Retinal pigment epithelial cell (primary cell): ENCODE measurements at regions not wholly inside any gene's neighbourhood (a gene's known extent, or its start where the extent isn't known, plus 50 kb on each side); places are given as distances from the start of the nearest gene placed in this dataset.
"Not testable (repeated sequence)": the region's sequence is repeated elsewhere in the genome, so short reads cannot be mapped to it uniquely, and the experiment has no call there.

Experiments used
- DNase-seq: peaks from one replicate; pipeline ENCODE4 v3.0.0-alpha.2; 2010; ENCODE audit warnings: low read depth
- H3K4me3 ChIP-seq: 2 replicates; pipeline ENCODE4 v1.5.1; 2011; ENCODE audit warnings: mild to moderate bottlenecking, low read length, control low read depth, moderate library complexity
- TF ChIP-seq, protein P1 (sequence below): conservative IDR thresholded peaks from 2 replicates; pipeline ENCODE4 v1.5.1; 2011; ENCODE audit warnings: low read depth, low read length, control low read depth, inconsistent platforms

DNA sequence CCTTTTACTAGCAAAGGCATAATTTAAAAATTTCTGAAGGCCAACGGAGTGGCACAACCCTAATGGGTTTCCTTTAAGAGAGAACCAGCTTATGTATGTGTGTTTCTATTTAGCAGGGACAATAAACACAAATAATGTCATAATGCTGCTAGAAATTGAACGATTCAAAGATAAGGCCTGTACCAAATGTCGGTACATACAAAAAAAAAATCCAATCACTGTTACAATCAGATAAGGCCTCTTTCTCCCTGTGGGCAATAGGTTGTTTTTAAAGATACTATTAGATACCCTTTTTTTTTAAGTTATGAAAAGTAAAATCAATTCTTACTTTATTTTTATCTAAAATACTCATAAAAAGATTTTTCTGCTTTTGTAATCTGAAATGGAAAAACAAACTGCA lies 821.0 kb downstream of the PRELID2 start:
- TF ChIP-seq, protein P1, sequence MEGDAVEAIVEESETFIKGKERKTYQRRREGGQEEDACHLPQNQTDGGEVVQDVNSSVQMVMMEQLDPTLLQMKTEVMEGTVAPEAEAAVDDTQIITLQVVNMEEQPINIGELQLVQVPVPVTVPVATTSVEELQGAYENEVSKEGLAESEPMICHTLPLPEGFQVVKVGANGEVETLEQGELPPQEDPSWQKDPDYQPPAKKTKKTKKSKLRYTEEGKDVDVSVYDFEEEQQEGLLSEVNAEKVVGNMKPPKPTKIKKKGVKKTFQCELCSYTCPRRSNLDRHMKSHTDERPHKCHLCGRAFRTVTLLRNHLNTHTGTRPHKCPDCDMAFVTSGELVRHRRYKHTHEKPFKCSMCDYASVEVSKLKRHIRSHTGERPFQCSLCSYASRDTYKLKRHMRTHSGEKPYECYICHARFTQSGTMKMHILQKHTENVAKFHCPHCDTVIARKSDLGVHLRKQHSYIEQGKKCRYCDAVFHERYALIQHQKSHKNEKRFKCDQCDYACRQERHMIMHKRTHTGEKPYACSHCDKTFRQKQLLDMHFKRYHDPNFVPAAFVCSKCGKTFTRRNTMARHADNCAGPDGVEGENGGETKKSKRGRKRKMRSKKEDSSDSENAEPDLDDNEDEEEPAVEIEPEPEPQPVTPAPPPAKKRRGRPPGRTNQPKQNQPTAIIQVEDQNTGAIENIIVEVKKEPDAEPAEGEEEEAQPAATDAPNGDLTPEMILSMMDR: no peak
- no peak for DNase-seq
- no peak overlapping the region for H3K4me3 ChIP-seq

DNA sequence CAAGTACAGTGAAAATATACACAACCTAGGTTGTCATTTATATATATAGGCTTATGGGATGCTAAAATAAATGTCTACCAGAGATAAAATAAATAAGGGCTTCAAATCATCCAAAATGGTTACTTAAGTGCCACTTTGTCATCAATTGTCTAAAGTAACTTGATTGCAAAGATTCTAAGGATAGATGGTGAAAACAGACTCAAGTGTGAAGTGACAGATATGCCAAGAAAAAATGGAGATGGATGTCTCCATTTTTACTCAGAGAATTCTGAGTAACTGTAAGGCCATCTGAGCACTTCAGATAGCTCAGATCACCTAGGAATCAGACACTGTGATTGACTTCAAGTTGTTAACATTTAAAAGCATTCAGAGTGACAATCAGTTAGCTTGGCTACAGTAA lies 824.3 kb downstream of the PRELID2 start:
- no peak for DNase-seq
- H3K4me3 ChIP-seq: no peak overlapping the region
- TF ChIP-seq, protein P1: no peak

DNA sequence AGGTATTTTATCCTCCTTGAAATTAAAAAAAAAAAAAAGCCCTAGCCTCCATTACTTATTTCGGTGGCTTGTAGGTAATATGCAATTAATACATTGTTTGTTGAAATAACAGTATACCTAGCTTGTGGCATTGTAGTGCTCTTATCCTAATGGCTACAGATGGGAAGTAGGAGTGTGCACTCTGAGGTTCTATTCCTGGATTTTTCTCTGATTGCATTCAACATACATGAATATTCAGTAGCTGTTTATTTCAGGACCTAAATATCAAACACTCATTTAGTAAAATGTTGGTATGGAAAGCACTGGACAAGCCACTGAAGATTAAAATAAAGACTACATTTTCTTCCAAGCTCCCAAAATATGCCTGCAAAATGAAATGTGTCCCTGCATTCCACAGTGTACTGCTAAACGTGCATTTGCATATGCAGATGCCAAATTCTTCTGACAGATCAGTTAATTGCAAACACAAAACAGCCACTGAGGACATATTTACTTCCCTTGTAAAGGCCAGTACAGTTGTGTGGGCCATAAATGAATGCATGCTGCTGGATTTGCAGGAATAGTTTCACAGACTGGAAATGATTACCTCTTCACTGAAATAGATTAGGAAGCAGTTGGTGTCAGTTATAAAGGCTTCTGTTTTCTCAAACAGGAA lies 826.1 kb downstream of the PRELID2 start:
- no peak overlapping the region for H3K4me3 ChIP-seq
- DNase-seq: no peak
- TF ChIP-seq, protein P1: no peak

DNA sequence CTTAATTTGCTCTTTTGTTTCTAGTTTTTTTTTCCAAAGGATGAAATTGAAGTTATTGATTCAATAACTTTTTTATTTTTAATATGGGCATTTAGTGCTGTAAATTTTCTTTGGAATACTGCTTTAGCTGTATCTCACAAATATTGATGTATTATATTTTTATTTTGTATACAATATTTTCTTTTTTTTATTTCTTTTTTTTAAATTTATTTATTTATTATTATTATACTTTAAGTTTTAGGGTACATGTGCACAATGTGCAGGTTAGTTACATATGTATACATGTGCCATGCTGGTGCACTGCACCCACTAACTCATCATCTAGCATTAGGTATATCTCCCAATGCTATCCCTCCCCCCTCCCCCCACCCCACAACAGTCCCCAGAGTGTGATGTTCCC lies 823.7 kb downstream of the KCTD16 start:
- not testable (repeated sequence) for H3K4me3 ChIP-seq, DNase-seq

DNA sequence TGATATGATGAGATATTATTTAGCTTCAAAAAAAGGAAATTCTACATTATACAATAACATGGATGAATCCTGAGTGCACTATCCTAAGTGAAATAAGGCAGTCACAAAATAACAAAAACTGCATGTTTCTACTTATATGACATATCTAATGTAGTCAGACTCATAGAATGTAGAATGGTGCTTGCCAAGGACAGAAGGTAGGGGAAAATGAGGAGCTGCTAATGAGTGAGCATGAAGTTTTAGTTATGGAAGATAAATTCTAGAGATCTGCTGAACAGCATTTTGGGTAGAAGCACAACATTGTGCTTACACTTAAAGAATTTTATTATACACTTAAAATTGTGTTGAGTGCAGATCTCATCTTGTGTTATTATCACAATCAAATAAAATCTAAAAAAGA lies 812.4 kb downstream of the KCTD16 start:
- no peak overlapping the region for H3K4me3 ChIP-seq
- no peak for DNase-seq
- TF ChIP-seq, protein P1: no peak

DNA sequence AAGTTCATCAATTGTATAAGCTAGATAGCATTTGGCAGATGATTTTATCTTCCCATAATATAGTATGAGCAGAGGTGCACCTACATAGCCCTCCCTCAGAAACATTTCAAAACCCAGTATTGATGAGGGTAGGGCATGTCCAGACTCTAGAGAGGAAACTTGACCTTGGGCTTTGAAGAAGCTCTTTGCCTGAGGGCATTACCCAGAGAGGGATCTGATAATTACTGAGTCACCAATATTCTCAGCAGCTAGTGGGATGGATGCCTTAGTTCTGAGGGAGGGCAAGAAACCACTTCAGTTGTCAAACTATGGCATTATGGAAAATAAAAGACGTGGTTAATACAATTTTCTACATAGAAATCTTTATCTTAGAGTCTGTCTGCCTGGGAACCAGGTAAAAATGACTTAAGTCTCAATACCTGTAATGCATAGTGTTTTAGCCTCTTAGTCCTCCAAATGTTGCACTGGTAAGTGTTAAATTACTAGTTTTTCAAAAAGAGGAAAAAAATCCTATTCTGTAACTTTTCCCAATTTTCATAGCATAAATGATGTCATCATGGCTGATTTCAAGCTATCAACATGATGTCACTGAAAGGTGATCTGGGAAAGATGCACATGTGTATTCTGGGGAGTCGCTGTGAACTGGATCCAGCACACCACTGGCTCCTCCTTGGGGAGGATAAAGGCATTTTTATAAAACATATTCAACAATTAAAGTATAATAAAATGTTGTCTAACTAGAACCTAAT lies 809.0 kb downstream of the KCTD16 start:
- TF ChIP-seq, protein P1: no peak
- no peak overlapping the region for H3K4me3 ChIP-seq
- no peak for DNase-seq

DNA sequence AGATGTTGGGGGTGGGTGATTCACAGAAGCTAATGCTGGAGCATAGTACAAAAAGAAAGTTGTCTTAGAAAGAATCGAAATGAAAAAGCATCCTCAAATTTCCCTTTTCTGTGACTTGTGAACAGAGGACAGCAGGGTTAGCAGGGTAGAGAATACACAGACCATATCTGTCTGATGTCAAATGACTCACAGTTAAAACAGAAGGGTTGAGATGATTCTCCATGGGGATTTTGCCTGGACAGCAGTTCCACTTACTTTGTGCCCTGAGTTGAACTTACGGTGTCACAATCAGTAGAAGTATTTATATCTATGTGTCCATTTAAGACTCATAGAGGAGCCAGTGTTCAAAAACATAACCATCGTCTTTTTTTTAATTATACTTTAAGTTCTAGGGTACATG lies 801.6 kb downstream of the KCTD16 start:
- no peak for DNase-seq
- H3K4me3 ChIP-seq: no peak overlapping the region
- TF ChIP-seq, protein P1: no peak
